ENCODE measurements at regions not wholly inside any gene's neighbourhood (a gene's known extent, or its start where the extent isn't known, plus 50 kb on each side); places are given as distances from the start of the nearest gene placed in this dataset.
A peak's percentile ranks its signal among the peaks of the same experiment; 100 is the strongest.

- no peaks in the 10 kb centered on the region for H3K9me3 ChIP-seq
- peak in 3 of 5 donors; percentile 26 to 55 (median 44) for DNase-seq
- H3K4me3 ChIP-seq, result peak overlapping the region in 2 of 12 donors; percentile 6 to 33
- no peak for TF ChIP-seq CTCF (IDR thresholded peaks at IDR 0.05)
- no peak for TF ChIP-seq POLR2A (IDR thresholded peaks at IDR 0.05)
- no peaks in the 10 kb centered on the region for H3K36me3 ChIP-seq
- H3K27ac ChIP-seq, result peak overlapping the region in 11 of 12 donors; percentile 3 to 75 (median 57)
- ATAC-seq, result peak; percentile 82 to 93 (median 86)
- WGBS, 4 donors, result 40 to 43% (median 41%) methylated on average over 4 of the region's 4 CpGs
- no peaks in the 10 kb centered on the region for H3K27me3 ChIP-seq
- peaks cover 0 to 6% (median 0%) of the 10 kb centered on the region in 12 donors for H3K4me1 ChIP-seq
- intact Hi-C loops (cut with DNase I), result no loop called here
These were observed 945.6 kb upstream of the ARRDC3 start for GRCh38 chr5:92328584-92329259.

GRCh38 chr5:92320446-92320845, 937.3 kb upstream of the ARRDC3 start:
- no peak overlapping the region for H3K4me3 ChIP-seq
- ATAC-seq (no peak), DNase-seq (no peak)
- TF ChIP-seq CTCF (IDR thresholded peaks at IDR 0.05) (no peak), POLR2A (IDR thresholded peaks at IDR 0.05) (no peak)
- no peaks in the 10 kb centered on the region for H3K4me1 ChIP-seq
- intact Hi-C loops (cut with DNase I), result no loop called here
- peaks cover 0 to 3% (median 0%) of the 10 kb centered on the region in 12 donors for H3K9me3 ChIP-seq
- no peak overlapping the region for H3K27ac ChIP-seq
- WGBS, 4 donors, result 58 to 72% (median 69%) methylated on average over 5 of the region's 5 CpGs
- H3K27me3 ChIP-seq, result no peaks in the 10 kb centered on the region
- no peaks in the 10 kb centered on the region for H3K36me3 ChIP-seq

GRCh38 chr5:92313385-92313784, 930.3 kb upstream of the ARRDC3 start:
- Histone ChIP-seq H3K9me3 (no peaks in the 10 kb centered on the region), H3K27me3 (no peaks in the 10 kb centered on the region), H3K4me1 (no peaks in the 10 kb centered on the region), H3K36me3 (no peaks in the 10 kb centered on the region), H3K4me3 (no peak overlapping the region), H3K27ac (no peak overlapping the region)
- intact Hi-C loops (cut with DNase I), result no loop called here
- DNase-seq (no peak), ATAC-seq (no peak)
- WGBS, 4 donors, result 77 to 88% (median 81%) methylated on average over 2 of the region's 2 CpGs
- no peak for TF ChIP-seq POLR2A (IDR thresholded peaks at IDR 0.05)
- TF ChIP-seq CTCF (IDR thresholded peaks at IDR 0.05), result no peak

GRCh38 chr5:92309336-92309991, 926.3 kb upstream of the ARRDC3 start:
- Histone ChIP-seq H3K4me1 (no peaks in the 10 kb centered on the region), H3K27me3 (no peaks in the 10 kb centered on the region), H3K27ac (no peak overlapping the region), H3K9me3 (no peaks in the 10 kb centered on the region), H3K36me3 (no peaks in the 10 kb centered on the region), H3K4me3 (no peak overlapping the region)
- ATAC-seq (no peak), DNase-seq (no peak)
- TF ChIP-seq CTCF (IDR thresholded peaks at IDR 0.05) (peak in 9 of 12 donors; percentile 18 to 58 (median 43)), POLR2A (IDR thresholded peaks at IDR 0.05) (no peak)
- intact Hi-C loops (cut with DNase I), result no loop called here

All from heart left ventricle (tissue), 16 donors.